ENCODE measurements at regions not wholly inside any gene's neighbourhood (a gene's known extent, or its start where the extent isn't known, plus 50 kb on each side); places are given as distances from the start of the nearest gene placed in this dataset.

GRCh38 chr2:176650838-176651555 is 381.8 kb downstream of the MTX2 start:
- DNase-seq = no peak

- peak; percentile 67 for DNase-seq
These were observed 383.3 kb downstream of the MTX2 start for GRCh38 chr2:176652300-176653182.

GRCh38 chr2:176653479-176654443 is 384.5 kb downstream of the MTX2 start:
- DNase-seq = peak; percentile 80

GRCh38 chr2:176656038-176656775 is 387.0 kb downstream of the MTX2 start:
- no peak for DNase-seq

- no peak for DNase-seq
These were observed 387.5 kb downstream of the MTX2 start for GRCh38 chr2:176656776-176657140.

- DNase-seq = no peak
These were observed 388.2 kb downstream of the MTX2 start for GRCh38 chr2:176657393-176657792.

- no peak for DNase-seq
These were observed 389.5 kb downstream of the MTX2 start for GRCh38 chr2:176658708-176659107.

GRCh38 chr2:176662753-176663152 is 393.5 kb downstream of the MTX2 start:
- no peak for DNase-seq

GRCh38 chr2:176664478-176664877 is 395.2 kb downstream of the MTX2 start:
- peak; percentile 33 for DNase-seq

GRCh38 chr2:176665086-176665485 is 395.8 kb downstream of the MTX2 start:
- no peak for DNase-seq

GRCh38 chr2:176668912-176669311 is 399.7 kb downstream of the MTX2 start:
- no peak for DNase-seq

- DNase-seq = no peak
These were observed 400.3 kb downstream of the MTX2 start for GRCh38 chr2:176669398-176670174.

GRCh38 chr2:176675271-176675949 is 406.2 kb downstream of the MTX2 start:
- no peak for DNase-seq

- DNase-seq = no peak
These were observed 408.6 kb downstream of the MTX2 start for GRCh38 chr2:176677746-176678265.

GRCh38 chr2:176678571-176678970 is 409.3 kb downstream of the MTX2 start:
- DNase-seq = no peak

- DNase-seq = no peak
These were observed 409.9 kb downstream of the MTX2 start for GRCh38 chr2:176679061-176679669.

- DNase-seq = peak; percentile 7
These were observed 411.8 kb downstream of the MTX2 start for GRCh38 chr2:176680916-176681516.

- DNase-seq = no peak
These were observed 412.4 kb downstream of the MTX2 start for GRCh38 chr2:176681584-176682115.

GRCh38 chr2:176682278-176682677 is 413.0 kb downstream of the MTX2 start:
- no peak for DNase-seq
